K562 (cell line): ENCODE measurements at regions not wholly inside any gene's neighbourhood (a gene's known extent, or its start where the extent isn't known, plus 50 kb on each side); places are given as distances from the start of the nearest gene placed in this dataset.
"Not testable (repeated sequence)": the region's sequence is repeated elsewhere in the genome, so short reads cannot be mapped to it uniquely, and the experiment has no call there.

ENCODE experiments used
- ATAC-seq: fragments of 200-7000 bp; cut with Tn5 transposase; 3 replicates; pipeline ENCODE4 v1.9.1; 2020; ENCODE audit warnings: moderate library complexity
- BruUV-seq: library from RNA; stranded (reverse); fragments of 400-500 nt; replicated peaks from 2 replicates; lab custom pipeline; 2021; lab: Mats Ljungman, UMichigan
- CTCF ChIA-PET: fragments of 300-600 bp; formaldehyde crosslinking; extraction: SDS; loops from one replicate; lab custom pipeline; 2021; ENCODE audit warnings: low intra/inter-chr PET ratio; lab: Yijun Ruan, JAX
- POLR2A ChIA-PET: fragments of 300-600, 350-650 bp; sonication (Branson Sonifier 250); formaldehyde crosslinking; extraction: SDS; loops from one replicate; lab custom pipeline; 2021; ENCODE audit warnings: antibody characterized with exemption, inconsistent platforms; lab: Yijun Ruan, JAX
- DNase-seq, 4 experiments: peaks; one replicate each; pipeline versions ENCODE4 v3.0.0 to v3.0.0-alpha.2; 2011 to 2018; ENCODE audit warnings: low spot score in 3 of 4, mixed read lengths in 3 of 4; ENCODE audit errors: extremely low read depth in 1 of 4
- FAIRE-seq: peaks from 2 replicates; lab custom pipeline; 2011; peaks lifted over from hg19 to GRCh38; lab: Jason Lieb, UNC
- H2AFZ ChIP-seq: 2 replicates; pipeline ENCODE4 v1.6.0; 2011; ENCODE audit warnings: low read depth, low read length, control low read depth, inconsistent platforms
- H3K27ac ChIP-seq: fragments of 200-600 bp; 3 replicates; pipeline ENCODE4 v1.8.0; 2011; ENCODE audit warnings: low read depth, mild to moderate bottlenecking, control low read depth, inconsistent platforms, low read length, moderate library complexity, mixed read lengths; ENCODE audit errors: extremely low read depth
- H3K27me3 ChIP-seq, 2 experiments: fragments of 300-600 bp in 1 of 2; 2 replicates in 1 of 2; 3 replicates in 1 of 2; pipeline versions ENCODE4 v1.6.0 to v1.8.0; 2011; ENCODE audit warnings: inconsistent platforms in 2 of 2, low read length in 2 of 2, mild to moderate bottlenecking in 1 of 2, mixed read lengths in 1 of 2, moderate library complexity in 1 of 2; ENCODE audit not compliant: control insufficient read depth in 2 of 2, insufficient read depth in 2 of 2
- H3K36me3 ChIP-seq: fragments of 300-600 bp; 3 replicates; pipeline ENCODE4 v1.8.0; 2011; ENCODE audit warnings: mild to moderate bottlenecking, low read length, inconsistent platforms; ENCODE audit not compliant: control insufficient read depth, insufficient read depth
- H3K4me1 ChIP-seq, 2 experiments: fragments of 200-600 bp in 1 of 2; replicated peaks in 1 of 2; 2 replicates in 1 of 2; 3 replicates in 1 of 2; pipeline versions ENCODE4 v1.5.1 to v1.8.0; 2011; ENCODE audit warnings: inconsistent platforms in 2 of 2, low read length in 2 of 2, mild to moderate bottlenecking in 1 of 2, mixed read lengths in 1 of 2, moderate library complexity in 1 of 2; ENCODE audit not compliant: control insufficient read depth in 2 of 2, insufficient read depth in 2 of 2
- H3K4me2 ChIP-seq: 2 replicates; pipeline ENCODE4 v1.6.1; 2011; ENCODE audit warnings: low read length, control low read depth, inconsistent platforms, mixed read lengths; ENCODE audit not compliant: insufficient read depth
- H3K4me3 ChIP-seq: fragments of 200-600 bp; sonication (generic), shearing (Covaris generic); 2 replicates; pipeline ENCODE4 v1.5.1; 2016; ENCODE audit warnings: control low read depth, inconsistent platforms
- H3K79me2 ChIP-seq: fragments of 200-600 bp; 3 replicates; pipeline ENCODE4 v1.8.0; 2011; ENCODE audit warnings: low read length, inconsistent platforms; ENCODE audit not compliant: control insufficient read depth, insufficient read depth
- H3K9ac ChIP-seq, 2 experiments: 2 replicates each; pipeline versions ENCODE4 v1.6.0 to v1.6.1; 2011; ENCODE audit warnings: low read depth in 2 of 2, low read length in 2 of 2, control low read depth in 1 of 2, inconsistent platforms in 1 of 2, mild to moderate bottlenecking in 1 of 2, mixed read lengths in 1 of 2; ENCODE audit not compliant: insufficient read depth in 1 of 2
- H3K9me1 ChIP-seq: one replicate; pipeline ENCODE4 v1.6.0; 2011; ENCODE audit warnings: inconsistent platforms, mild to moderate bottlenecking, low read length, moderate library complexity; ENCODE audit not compliant: control insufficient read depth, insufficient read depth
- H3K9me3 ChIP-seq: replicated peaks from 2 replicates; pipeline ENCODE4 v1.5.1; 2011; ENCODE audit warnings: low read depth, low read length, inconsistent platforms; ENCODE audit not compliant: control insufficient read depth, insufficient read depth
- H4K20me1 ChIP-seq: replicated peaks from 2 replicates; pipeline ENCODE4 v1.6.1; 2011; ENCODE audit warnings: low read length, inconsistent platforms, mixed read lengths; ENCODE audit not compliant: control insufficient read depth, insufficient read depth
- WGBS: fragments of 100-300 bp; shearing (Covaris generic); methylation state at CpG from one replicate; pipeline ENCODE4 v1.1.6; 2016; ENCODE audit warnings: low coverage, mixed read lengths; ENCODE audit not compliant: insufficient coverage; ENCODE audit errors: missing lambda C conversion rate; 5-methylcytosine and 5-hydroxymethylcytosine counted together
- in situ Hi-C: fragments of 300-500 bp; cut with MboI; formaldehyde crosslinking; loops from 4 replicates; pipeline ENCODE4 v1.15.0; 2018; ENCODE audit warnings: inconsistent platforms, mixed read lengths
- intact Hi-C: fragments of 100-400 bp; cut with micrococcal nuclease; formaldehyde crosslinking; loops from 2 replicates; pipeline ENCODE4 v1.14.2; 2022

DNA sequence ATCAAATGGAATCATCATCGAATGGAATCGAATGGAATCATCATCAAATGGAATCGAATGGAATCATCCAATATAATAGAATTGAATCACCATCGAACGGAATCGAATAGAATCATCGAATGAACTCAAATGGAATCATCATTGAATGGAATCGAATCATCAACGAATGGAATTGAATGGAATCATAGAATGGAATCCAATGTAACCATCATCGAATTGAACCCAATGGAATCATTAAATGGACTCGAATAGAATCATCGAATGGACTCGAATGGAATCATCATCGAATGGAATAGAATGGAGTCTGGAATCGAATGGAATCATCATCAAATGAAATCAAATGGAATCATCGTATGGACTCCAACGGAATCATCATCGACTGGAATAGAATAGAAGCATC is 227.0 kb downstream of the SHCBP1 start:
- H3K36me3 ChIP-seq, H3K4me3 ChIP-seq, H3K4me2 ChIP-seq, H3K27ac ChIP-seq, H4K20me1 ChIP-seq, POLR2A ChIA-PET, in situ Hi-C loops, H3K4me1 ChIP-seq, H3K27me3 ChIP-seq, H3K9ac ChIP-seq, H3K79me2 ChIP-seq, DNase-seq, BruUV-seq, intact Hi-C loops, H3K9me3 ChIP-seq, H3K9me1 ChIP-seq, ATAC-seq, H2AFZ ChIP-seq, CTCF ChIA-PET, FAIRE-seq: not testable (repeated sequence)
- WGBS: 2% methylated on average over 16 of the region's 18 CpGs

DNA sequence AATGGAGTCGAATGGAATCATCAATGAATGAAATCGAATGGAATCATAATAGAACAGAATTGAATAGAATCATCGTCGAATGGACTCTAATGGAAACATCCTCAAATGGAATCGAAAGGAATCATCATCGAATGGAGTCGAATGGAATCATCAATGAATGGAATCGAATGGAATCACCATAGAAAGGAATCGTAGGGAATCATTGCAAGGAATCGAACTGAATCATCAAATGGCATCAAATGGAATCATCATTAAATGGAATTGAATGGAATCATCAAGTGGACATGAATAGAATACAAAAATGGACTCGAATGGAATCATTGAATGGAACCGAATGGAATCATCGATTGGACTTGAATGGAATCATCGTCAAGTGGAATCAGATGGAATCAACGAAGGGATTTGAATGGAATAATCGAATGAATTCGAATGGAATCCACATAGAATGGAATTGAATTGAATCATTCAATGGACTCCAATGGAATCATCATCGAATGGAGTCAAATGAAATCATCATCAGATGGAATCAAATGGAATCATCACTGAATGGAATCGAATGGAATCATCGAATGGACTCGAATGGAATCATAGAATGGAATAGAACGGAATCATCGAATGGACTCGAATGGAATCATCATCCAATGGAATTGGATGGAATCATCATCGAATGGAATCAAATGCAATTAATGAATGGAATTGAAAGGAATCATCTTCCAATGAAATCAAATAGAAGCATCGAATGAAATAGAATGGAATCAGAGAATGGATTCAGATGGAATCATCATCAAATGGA is 228.1 kb downstream of the SHCBP1 start:
- H3K4me2 ChIP-seq, H3K36me3 ChIP-seq, H4K20me1 ChIP-seq, FAIRE-seq, BruUV-seq, H3K27ac ChIP-seq, ATAC-seq, intact Hi-C loops, H3K4me3 ChIP-seq, POLR2A ChIA-PET, H3K4me1 ChIP-seq, H3K9ac ChIP-seq, H2AFZ ChIP-seq, H3K9me1 ChIP-seq, H3K27me3 ChIP-seq, H3K79me2 ChIP-seq, H3K9me3 ChIP-seq, CTCF ChIA-PET, in situ Hi-C loops: not testable (repeated sequence)
- peak in 1 of 4 experiments; percentile 14 for DNase-seq
- WGBS: under 1% methylated on average over 20 of the region's 26 CpGs

DNA sequence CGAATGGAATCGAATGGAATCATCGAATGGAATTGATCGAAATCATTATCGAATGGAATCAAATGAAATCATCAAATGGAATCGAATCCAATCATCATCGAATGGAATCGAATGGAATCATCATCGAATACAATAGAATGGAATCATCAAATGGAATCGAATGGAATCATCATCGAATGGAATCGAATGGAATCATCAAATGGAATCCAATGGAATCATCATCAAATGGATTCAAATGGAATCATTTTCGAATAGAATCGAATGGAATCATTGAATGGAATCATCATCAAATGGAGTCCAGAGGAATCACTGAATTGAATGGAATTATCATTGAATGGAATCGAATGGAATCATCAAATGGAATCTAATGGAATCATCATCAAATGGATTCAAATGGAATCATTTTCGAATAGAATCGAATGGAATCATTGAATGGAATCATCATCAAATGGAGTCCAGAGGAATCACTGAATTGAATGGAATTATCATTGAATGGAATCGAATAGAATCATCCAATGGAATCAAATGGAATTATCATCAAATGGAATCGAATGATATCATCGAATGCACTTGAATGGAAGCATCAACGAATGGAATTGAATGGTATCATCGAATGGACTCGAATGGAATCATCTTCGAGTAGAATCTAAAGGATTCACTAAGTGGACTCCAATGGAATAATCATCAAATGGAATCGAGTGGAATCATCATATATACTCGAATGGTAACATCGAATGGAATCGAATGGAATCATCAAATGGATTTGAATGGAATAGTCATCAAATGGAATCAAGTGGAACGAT is 230.3 kb downstream of the SHCBP1 start:
- POLR2A ChIA-PET, intact Hi-C loops, H3K4me2 ChIP-seq, in situ Hi-C loops, H3K9ac ChIP-seq, H3K27ac ChIP-seq, BruUV-seq, H3K9me3 ChIP-seq, FAIRE-seq, H3K9me1 ChIP-seq, H4K20me1 ChIP-seq, H3K27me3 ChIP-seq, H3K4me1 ChIP-seq, H3K79me2 ChIP-seq, H3K36me3 ChIP-seq, H3K4me3 ChIP-seq, H2AFZ ChIP-seq: not testable (repeated sequence)
- CTCF ChIA-PET: interaction anchor here (0.6 to 0.7 kb wide), 3 partner anchors 13 to 1509 kb away, joined by 3 to 4 read pairs (median 3); no protein-coding TSS in a partner anchor
- ATAC-seq (peak; percentile 1; the same call in 1 of the 3 replicates), DNase-seq (peak in 1 of 4 experiments; percentile 12)
- WGBS: under 1% methylated on average over 28 of the region's 29 CpGs
